Trophoblast cell (in vitro differentiated cells and primary cell): ENCODE measurements at regions not wholly inside any gene's neighbourhood (a gene's known extent, or its start where the extent isn't known, plus 50 kb on each side); places are given as distances from the start of the nearest gene placed in this dataset.

ENCODE experiments used
- DNase-seq, 2 donors: peaks; one replicate each; pipeline ENCODE4 v3.0.0-alpha.2; 2016
- H2AFZ ChIP-seq: 2 replicates; pipeline ENCODE4 v1.6.1; 2013; ENCODE audit warnings: low read length, moderate library complexity, mild to moderate bottlenecking; ENCODE audit not compliant: insufficient read depth, poor library complexity
- H2AK5ac ChIP-seq: 2 replicates; pipeline ENCODE4 v1.6.1; 2013; ENCODE audit warnings: mild to moderate bottlenecking, low read length
- H2BK120ac ChIP-seq: 2 replicates; pipeline ENCODE4 v1.6.1; 2013; ENCODE audit warnings: low read length, mild to moderate bottlenecking, moderate library complexity; ENCODE audit not compliant: insufficient read depth, poor library complexity
- H2BK12ac ChIP-seq: 2 replicates; pipeline ENCODE4 v1.6.1; 2013; ENCODE audit warnings: mild to moderate bottlenecking, low read length, moderate library complexity
- H2BK5ac ChIP-seq: 2 replicates; pipeline ENCODE4 v1.6.1; 2013; ENCODE audit warnings: low read length, low read depth, moderate library complexity, mild to moderate bottlenecking; ENCODE audit not compliant: poor library complexity
- H3K14ac ChIP-seq: 2 replicates; pipeline ENCODE4 v1.6.1; 2013; ENCODE audit warnings: mild to moderate bottlenecking, low read length
- H3K18ac ChIP-seq: 2 replicates; pipeline ENCODE4 v1.6.1; 2013; ENCODE audit warnings: mild to moderate bottlenecking, low read length
- H3K23ac ChIP-seq: 2 replicates; pipeline ENCODE4 v1.6.1; 2013; ENCODE audit warnings: low read length
- H3K27ac ChIP-seq: 2 replicates; pipeline ENCODE4 v1.5.1; 2013; ENCODE audit warnings: low read depth, mild to moderate bottlenecking, inconsistent platforms, low read length, moderate library complexity
- H3K27me3 ChIP-seq: 2 replicates; pipeline ENCODE4 v1.6.1; 2013; ENCODE audit warnings: inconsistent platforms, mild to moderate bottlenecking, low read length, moderate library complexity; ENCODE audit not compliant: insufficient read depth
- H3K36me3 ChIP-seq, 2 experiments: 1 replicate in 1 of 2; 2 replicates in 1 of 2; pipeline ENCODE4 v1.6.1; 2013; ENCODE audit warnings: low read length in 2 of 2, mild to moderate bottlenecking in 2 of 2, moderate library complexity in 1 of 2; ENCODE audit not compliant: insufficient read depth in 2 of 2, control insufficient read depth in 1 of 2
- H3K4ac ChIP-seq: 2 replicates; pipeline ENCODE4 v1.6.1; 2013; ENCODE audit warnings: low read depth, mild to moderate bottlenecking, low read length, moderate library complexity
- H3K4me1 ChIP-seq, 2 experiments: 1 replicate in 1 of 2; 2 replicates in 1 of 2; pipeline ENCODE4 v1.6.1; 2013; ENCODE audit warnings: low read length in 2 of 2, mild to moderate bottlenecking in 2 of 2, moderate library complexity in 1 of 2; ENCODE audit not compliant: insufficient read depth in 2 of 2, control insufficient read depth in 1 of 2
- H3K4me2 ChIP-seq: 2 replicates; pipeline ENCODE4 v1.6.1; 2013; ENCODE audit warnings: inconsistent platforms, mild to moderate bottlenecking, low read length, moderate library complexity
- H3K4me3 ChIP-seq: 2 replicates; pipeline ENCODE4 v1.5.1; 2013; ENCODE audit warnings: mild to moderate bottlenecking, low read depth, low read length, inconsistent platforms
- H3K79me1 ChIP-seq: one replicate; pipeline ENCODE4 v1.6.1; 2013; ENCODE audit warnings: low read length
- H3K79me2 ChIP-seq: 2 replicates; pipeline ENCODE4 v1.6.1; 2013; ENCODE audit warnings: low read length, mild to moderate bottlenecking; ENCODE audit not compliant: control insufficient read depth, insufficient read depth, poor library complexity
- H3K9ac ChIP-seq: 2 replicates; pipeline ENCODE4 v1.6.1; 2013; ENCODE audit warnings: mild to moderate bottlenecking, low read length
- H3K9me3 ChIP-seq: 2 replicates; pipeline ENCODE4 v1.6.1; 2013; ENCODE audit warnings: low read depth, mild to moderate bottlenecking, control low read depth, inconsistent platforms, low read length; ENCODE audit not compliant: insufficient read depth
- H4K12ac ChIP-seq: 2 replicates; pipeline ENCODE4 v1.6.1; 2013; ENCODE audit warnings: low read depth, mild to moderate bottlenecking, low read length, moderate library complexity
- H4K8ac ChIP-seq: 2 replicates; pipeline ENCODE4 v1.6.1; 2013; ENCODE audit warnings: low read depth, mild to moderate bottlenecking, low read length, moderate library complexity
- H4K91ac ChIP-seq: one replicate; pipeline ENCODE4 v1.6.1; 2013; ENCODE audit warnings: low read depth, mild to moderate bottlenecking, low read length, moderate library complexity
- WGBS: extraction: QIAGEN DNeasy Blood & Tissue Kit; methylation state at CpG from one replicate; pipeline ENCODE4 v1.1.7; 2013; ENCODE audit warnings: missing lambda C conversion rate; ENCODE audit not compliant: insufficient read length, insufficient coverage; ENCODE audit errors: extremely low coverage; 5-methylcytosine and 5-hydroxymethylcytosine counted together

- H3K9me3 ChIP-seq: no peaks in the 10 kb centered on the region
- H3K23ac ChIP-seq: no peak overlapping the region
- no peak overlapping the region for H2BK5ac ChIP-seq
- H3K18ac ChIP-seq: no peak overlapping the region
- no peaks in the 10 kb centered on the region for H3K4me1 ChIP-seq
- H3K4me3 ChIP-seq: no peak overlapping the region
- H3K9ac ChIP-seq: no peak overlapping the region
- H4K12ac ChIP-seq: no peak overlapping the region
- WGBS: no CpG with 5 or more reads among the region's 4 CpGs
- DNase-seq: no peak
- no peak overlapping the region for H3K4me2 ChIP-seq
- H3K36me3 ChIP-seq: no peaks in the 10 kb centered on the region
- no peak overlapping the region for H4K91ac ChIP-seq
- H3K27me3 ChIP-seq: no peaks in the 10 kb centered on the region
- H3K79me2 ChIP-seq: no peaks in the 10 kb centered on the region
- H3K14ac ChIP-seq: no peak overlapping the region
- H2AFZ ChIP-seq: no peak overlapping the region
- H4K8ac ChIP-seq: no peak overlapping the region
- no peak overlapping the region for H2AK5ac ChIP-seq
- H3K79me1 ChIP-seq: no peaks in the 10 kb centered on the region
- no peak overlapping the region for H2BK12ac ChIP-seq
- no peak overlapping the region for H3K4ac ChIP-seq
- H2BK120ac ChIP-seq: no peak overlapping the region
- H3K27ac ChIP-seq: no peak overlapping the region
These were observed 413.4 kb downstream of the ANXA1 start for GRCh38 chr9:73565026-73565425.

GRCh38 chr9:73565833-73566465, 414.3 kb downstream of the ANXA1 start:
- DNase-seq: peak; percentile 24 to 40
- Histone ChIP-seq H2BK12ac (no peak overlapping the region), H3K27ac (no peak overlapping the region), H4K8ac (no peak overlapping the region), H2AFZ (no peak overlapping the region), H3K18ac (no peak overlapping the region), H2BK120ac (no peak overlapping the region), H4K12ac (no peak overlapping the region), H3K4ac (no peak overlapping the region), H3K79me2 (no peaks in the 10 kb centered on the region), H2BK5ac (no peak overlapping the region), H3K36me3 (no peaks in the 10 kb centered on the region), H3K4me1 (no peaks in the 10 kb centered on the region), H3K9me3 (no peaks in the 10 kb centered on the region), H4K91ac (no peak overlapping the region), H3K14ac (no peak overlapping the region), H3K79me1 (no peaks in the 10 kb centered on the region), H3K23ac (no peak overlapping the region), H3K9ac (no peak overlapping the region), H3K27me3 (no peaks in the 10 kb centered on the region), H2AK5ac (no peak overlapping the region), H3K4me2 (no peak overlapping the region), H3K4me3 (no peak overlapping the region)

DNA sequence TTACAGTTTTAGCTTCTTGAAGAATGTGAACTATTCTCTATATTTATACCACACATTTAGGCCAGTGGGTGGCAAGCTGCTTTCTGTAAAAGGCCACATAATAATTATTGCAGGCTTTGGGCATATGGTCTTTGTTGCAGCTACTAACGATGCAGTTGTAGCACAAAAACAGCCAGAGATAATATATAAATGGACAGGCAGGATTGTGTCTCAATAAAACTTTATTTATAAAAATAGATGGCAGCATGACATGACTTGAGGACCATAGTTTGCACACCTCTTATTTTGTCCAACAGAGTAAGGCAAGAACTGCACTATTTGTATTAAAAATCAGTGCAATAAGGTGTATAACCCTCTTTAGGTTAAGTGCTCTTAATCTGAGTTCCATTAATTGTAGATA, 415.0 kb downstream of the ANXA1 start:
- no peaks in the 10 kb centered on the region for H3K9me3 ChIP-seq

GRCh38 chr9:73573235-73573634, 421.6 kb downstream of the ANXA1 start:
- no peaks in the 10 kb centered on the region for H3K4me1 ChIP-seq
- no peak overlapping the region for H2AFZ ChIP-seq
- no peaks in the 10 kb centered on the region for H3K27me3 ChIP-seq
- no peak overlapping the region for H3K23ac ChIP-seq
- H3K36me3 ChIP-seq: no peaks in the 10 kb centered on the region
- no CpG with 5 or more reads among the region's 4 CpGs for WGBS
- no peak overlapping the region for H2BK5ac ChIP-seq
- H3K27ac ChIP-seq: no peak overlapping the region
- no peak overlapping the region for H4K12ac ChIP-seq
- no peaks in the 10 kb centered on the region for H3K79me2 ChIP-seq
- no peak overlapping the region for H3K9ac ChIP-seq
- H3K14ac ChIP-seq: no peak overlapping the region
- no peaks in the 10 kb centered on the region for H3K9me3 ChIP-seq
- DNase-seq: no peak
- H4K91ac ChIP-seq: no peak overlapping the region
- H3K79me1 ChIP-seq: no peaks in the 10 kb centered on the region
- H3K4me3 ChIP-seq: no peak overlapping the region
- no peak overlapping the region for H3K4ac ChIP-seq
- no peak overlapping the region for H4K8ac ChIP-seq
- H2AK5ac ChIP-seq: no peak overlapping the region
- H3K18ac ChIP-seq: no peak overlapping the region
- no peak overlapping the region for H3K4me2 ChIP-seq
- H2BK120ac ChIP-seq: no peak overlapping the region
- H2BK12ac ChIP-seq: no peak overlapping the region

More for the DNA sequence above, 415.0 kb downstream of the ANXA1 start:
- Histone ChIP-seq H3K4me2 (no peak overlapping the region), H4K12ac (no peak overlapping the region), H3K23ac (no peak overlapping the region), H3K79me1 (no peaks in the 10 kb centered on the region), H4K8ac (no peak overlapping the region), H3K4ac (no peak overlapping the region), H3K4me3 (no peak overlapping the region), H3K27ac (no peak overlapping the region), H3K79me2 (no peaks in the 10 kb centered on the region), H2BK5ac (no peak overlapping the region), H2AK5ac (no peak overlapping the region), H2BK120ac (no peak overlapping the region), H3K14ac (no peak overlapping the region), H2BK12ac (no peak overlapping the region), H3K27me3 (no peaks in the 10 kb centered on the region), H3K36me3 (no peaks in the 10 kb centered on the region), H3K4me1 (no peaks in the 10 kb centered on the region), H2AFZ (no peak overlapping the region), H4K91ac (no peak overlapping the region), H3K9ac (no peak overlapping the region), H3K18ac (no peak overlapping the region)
- no peak for DNase-seq
- no CpG with 5 or more reads among the region's 1 CpG for WGBS
